ENCODE measurements at regions not wholly inside any gene's neighbourhood (a gene's known extent, or its start where the extent isn't known, plus 50 kb on each side); places are given as distances from the start of the nearest gene placed in this dataset.
"Not testable (repeated sequence)": the region's sequence is repeated elsewhere in the genome, so short reads cannot be mapped to it uniquely, and the experiment has no call there.

GRCh38 chr2:215793747-215794595 is 219.4 kb downstream of the MREG start:
- DNase-seq = no peak

GRCh38 chr2:215791481-215791937 is 221.8 kb downstream of the MREG start:
- DNase-seq = no peak

DNA sequence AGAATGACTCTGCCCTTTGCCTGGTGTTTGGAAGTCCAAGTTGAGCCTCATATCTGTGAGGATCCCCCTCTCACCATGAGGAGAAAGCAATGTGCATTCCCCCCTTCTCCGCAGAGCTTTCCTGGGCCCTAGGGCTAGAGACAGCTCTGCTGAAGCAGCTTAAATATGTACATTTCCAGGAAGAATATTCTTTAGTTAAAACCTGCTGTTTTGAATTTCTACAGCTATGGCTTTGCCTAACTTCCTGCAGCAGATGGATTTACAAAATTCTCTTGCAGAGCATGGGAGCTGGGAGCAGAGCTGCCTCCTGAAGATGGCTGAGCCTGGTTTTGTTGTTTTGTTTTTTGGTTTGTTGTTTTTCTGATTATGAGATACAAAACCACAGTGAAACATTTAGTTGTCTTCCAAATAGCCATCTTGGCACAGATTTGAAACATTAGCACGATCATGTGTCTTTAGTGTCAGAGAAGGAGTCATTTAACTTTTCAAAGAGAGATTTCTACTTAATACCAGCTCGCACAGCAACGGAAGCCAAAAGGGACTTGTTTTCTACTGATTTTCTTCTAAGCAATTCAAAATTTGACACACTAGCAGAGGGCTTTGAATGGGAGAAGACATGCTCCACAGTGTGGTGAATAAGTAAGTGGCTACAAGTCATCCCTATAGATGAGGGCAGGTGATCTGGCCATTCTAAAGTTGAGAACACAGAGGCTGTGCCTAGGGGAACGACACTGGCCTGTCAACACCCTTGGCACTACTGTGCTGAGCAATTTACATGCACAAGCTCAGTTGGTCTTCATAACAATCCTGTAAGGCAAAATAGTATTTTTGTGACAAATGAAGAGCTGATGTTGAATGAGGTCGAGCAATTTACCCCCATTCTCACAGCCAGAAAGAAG is 222.6 kb downstream of the MREG start:
- no peak for DNase-seq

- DNase-seq = no peak
These were observed 225.7 kb downstream of the MREG start for GRCh38 chr2:215787565-215788178.

GRCh38 chr2:215787025-215787424 is 226.3 kb downstream of the MREG start:
- no peak for DNase-seq

GRCh38 chr2:215784371-215784783 is 229.0 kb downstream of the MREG start:
- no peak for DNase-seq

DNA sequence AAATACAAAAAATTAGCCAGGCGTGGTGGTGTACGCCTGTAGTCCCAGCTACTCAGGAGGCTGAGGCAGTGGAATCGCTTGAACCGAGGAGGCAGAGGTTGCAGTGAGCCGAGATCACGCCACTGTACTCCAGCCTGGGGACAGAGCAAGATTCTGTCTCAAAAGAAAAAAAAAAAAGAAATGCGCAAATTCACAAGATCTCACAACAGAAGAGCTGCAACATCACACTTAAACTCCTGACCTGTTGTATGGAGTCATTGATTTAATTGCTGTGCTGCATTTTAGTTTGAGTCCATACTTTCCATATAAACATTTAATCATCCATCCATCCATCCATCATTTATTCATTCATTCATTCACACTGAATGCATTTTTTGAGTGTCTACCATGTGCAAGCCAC is 229.7 kb downstream of the MREG start:
- not testable (repeated sequence) for DNase-seq

DNA sequence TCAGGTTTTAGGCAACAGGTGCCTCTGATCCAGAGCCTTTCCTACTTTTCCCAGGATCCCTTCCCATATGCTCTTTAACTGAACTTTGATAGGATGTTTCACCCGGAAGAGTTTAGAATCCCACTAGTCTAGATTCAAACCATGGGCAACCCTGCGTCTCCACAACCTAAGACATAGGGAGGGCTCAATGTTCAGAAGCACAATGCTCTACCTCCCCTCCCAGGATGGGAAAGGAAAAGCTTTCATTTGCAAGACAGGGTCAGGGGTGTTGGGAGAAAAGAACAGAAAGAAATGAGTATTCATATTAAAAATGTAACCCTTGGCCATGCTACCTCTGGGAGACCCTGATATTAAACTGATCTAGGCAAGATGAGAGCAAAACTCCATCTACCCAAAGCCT is 230.4 kb downstream of the MREG start:
- DNase-seq = no peak

- DNase-seq = no peak
These were observed 231.1 kb downstream of the MREG start for GRCh38 chr2:215782295-215782694.

DNA sequence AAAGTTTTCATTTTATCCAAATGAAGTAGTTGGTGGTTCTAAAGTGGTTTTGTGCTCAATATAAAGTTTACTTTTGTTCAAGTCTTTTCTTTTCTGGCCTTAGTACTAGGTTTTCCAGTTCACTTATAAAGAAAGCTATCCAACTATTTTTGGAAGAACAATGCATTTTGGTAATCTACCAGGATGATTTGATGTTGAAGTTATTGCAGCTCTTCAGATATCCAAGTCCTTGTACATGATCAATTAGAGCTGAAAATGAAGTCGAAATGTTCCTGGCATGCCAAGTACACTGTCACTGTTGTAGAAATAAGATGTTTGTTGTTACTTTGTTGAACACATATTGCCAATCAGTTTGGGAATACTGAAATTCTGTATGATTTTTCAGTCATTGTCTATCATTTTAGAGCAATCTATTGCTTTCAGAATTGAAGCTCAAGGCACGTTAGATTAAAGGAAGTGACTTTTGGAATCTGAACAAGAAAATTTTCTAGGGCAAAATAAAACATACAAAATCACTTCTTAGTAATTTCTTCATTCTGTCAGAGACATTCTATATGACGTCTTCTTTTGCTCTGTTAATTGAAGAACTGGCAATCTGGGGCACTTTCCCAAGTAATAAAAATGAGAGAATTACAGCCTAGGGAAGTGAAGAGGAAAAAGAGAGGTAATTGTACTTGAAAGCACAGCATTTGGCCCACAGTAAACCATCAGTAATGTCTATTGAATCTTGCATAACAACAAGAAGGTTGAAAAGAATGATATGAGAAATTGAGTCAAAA is 232.3 kb downstream of the MREG start:
- DNase-seq = no peak

DNA sequence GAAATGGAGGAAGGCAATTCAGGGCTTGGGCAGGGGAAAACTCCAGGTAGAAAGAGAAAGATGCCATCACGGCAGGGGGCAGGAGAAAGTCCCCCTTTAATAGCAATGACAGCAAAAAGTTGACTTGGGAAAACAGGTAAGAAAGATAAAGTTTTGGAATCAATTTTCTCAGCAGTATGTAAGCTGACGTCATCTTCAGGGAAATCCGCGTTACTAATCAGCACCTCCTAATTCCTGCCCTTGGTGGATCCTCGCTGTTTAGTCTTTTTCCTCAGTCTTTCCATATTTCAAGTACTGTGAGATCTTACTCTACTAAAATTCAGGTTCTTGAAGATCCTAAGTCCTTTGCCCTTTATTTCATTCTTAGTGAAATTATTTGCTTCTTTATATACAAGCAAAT is 233.0 kb downstream of the MREG start:
- no peak for DNase-seq

- no peak for DNase-seq
These were observed 233.4 kb downstream of the MREG start for GRCh38 chr2:215779912-215780311.

DNA sequence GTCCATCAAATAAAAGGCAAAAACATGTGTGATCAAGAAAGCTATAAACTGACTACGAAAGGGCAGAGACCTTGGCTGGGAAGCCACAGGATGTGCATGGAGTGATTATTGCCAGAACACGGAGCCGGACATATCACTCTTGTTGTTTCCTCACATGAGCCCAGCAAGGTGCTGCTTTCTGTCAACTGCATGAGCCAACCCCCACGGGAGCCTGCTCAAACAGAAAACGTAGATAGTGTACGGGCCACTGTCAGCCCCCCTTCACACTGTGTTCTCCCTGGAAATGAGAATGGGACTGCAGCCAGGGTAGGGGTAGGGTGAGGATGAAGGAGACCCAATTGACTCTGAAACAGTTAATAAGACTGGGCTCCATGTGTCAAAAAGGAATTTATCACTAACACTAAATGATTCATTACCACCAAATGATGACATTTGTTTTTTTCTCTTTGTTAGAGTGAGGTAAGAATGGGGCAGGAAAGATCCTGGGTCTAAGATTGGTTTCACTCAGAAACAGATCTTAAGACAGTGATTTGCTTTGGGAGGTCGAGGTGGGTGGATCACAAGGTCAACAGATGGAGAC is 235.8 kb downstream of the MREG start:
- DNase-seq = no peak

- no peak for DNase-seq
These were observed 238.2 kb downstream of the MREG start for GRCh38 chr2:215775106-215775505.

GRCh38 chr2:215773728-215774127 is 239.6 kb downstream of the MREG start:
- DNase-seq = no peak

- no peak for DNase-seq
These were observed 240.5 kb downstream of the MREG start for GRCh38 chr2:215772634-215773563.

DNA sequence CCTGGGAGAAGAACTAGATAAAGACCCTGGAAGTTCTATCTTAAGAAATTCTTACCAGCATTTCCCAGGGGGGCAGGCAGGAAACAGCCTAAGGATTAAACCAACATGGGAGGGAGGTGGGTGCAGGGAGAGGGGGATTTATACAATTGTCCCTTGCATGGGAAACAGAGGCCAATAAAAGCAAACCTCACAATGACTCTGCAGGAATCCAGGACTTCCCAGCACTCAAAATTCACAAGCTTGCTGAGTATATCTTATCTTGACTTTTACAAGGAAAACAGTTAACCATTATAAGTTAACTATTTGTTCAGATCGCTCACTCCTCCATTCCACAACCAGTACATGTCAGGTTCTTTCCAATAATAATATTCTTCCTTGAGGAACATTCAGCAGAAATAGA is 241.3 kb downstream of the MREG start:
- DNase-seq = no peak

GRCh38 chr2:215771241-215771640 is 242.1 kb downstream of the MREG start:
- DNase-seq = no peak

GRCh38 chr2:215770668-215771067 is 242.7 kb downstream of the MREG start:
- DNase-seq = no peak

GRCh38 chr2:215769246-215769645 is 244.1 kb downstream of the MREG start:
- no peak for DNase-seq

DNA sequence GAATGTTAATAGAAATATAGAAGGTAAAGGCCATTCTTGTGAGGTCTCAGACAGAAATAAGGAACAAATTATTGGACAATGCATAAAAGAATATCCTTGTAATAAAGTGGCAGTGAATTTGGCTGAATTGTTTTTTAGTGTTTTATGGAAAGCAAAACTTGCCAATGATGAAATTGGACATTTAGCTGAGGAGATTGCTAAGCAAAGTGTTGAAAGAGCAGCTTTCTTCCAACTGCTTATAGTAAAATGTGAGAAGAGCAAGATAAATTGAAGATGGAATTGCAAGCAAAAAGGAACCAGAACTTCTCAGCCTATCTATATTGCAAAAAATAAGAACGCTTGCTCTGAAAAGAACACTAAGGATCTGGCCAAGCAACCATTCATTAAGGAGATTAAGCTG is 245.7 kb downstream of the MREG start:
- DNase-seq = no peak
